Mesenchymal stem cell (in vitro differentiated cells and primary cell): ENCODE measurements at regions not wholly inside any gene's neighbourhood (a gene's known extent, or its start where the extent isn't known, plus 50 kb on each side); places are given as distances from the start of the nearest gene placed in this dataset. TPM values are rescaled to one million over a fixed set of nuclear protein-coding genes. Genes with fewer than 3 reads are reported as not detected.

Experiments used
- small RNA-seq: library from polyadenylated mRNA; stranded (forward); fragments of <200 nt; extraction: miRNeasy Mini kit (QIAGEN cat#:217004); gene quantifications from one replicate; pipeline ENCODE3, GENCODE V24; 2013; ENCODE audit warnings: low read depth

Small RNA genes in the stretch of these regions (small RNA-seq; reads per million reads assigned to genes)
- gene RF00017, result not detected
- not detected for gene SCARNA16
